K562 (cell line): ENCODE measurements at regions not wholly inside any gene's neighbourhood (a gene's known extent, or its start where the extent isn't known, plus 50 kb on each side); places are given as distances from the start of the nearest gene placed in this dataset.

ENCODE experiments used
- ATAC-seq: fragments of 200-7000 bp; cut with Tn5 transposase; 3 replicates; pipeline ENCODE4 v1.9.1; 2020; ENCODE audit warnings: moderate library complexity
- BruUV-seq: library from RNA; stranded (reverse); fragments of 400-500 nt; replicated peaks from 2 replicates; lab custom pipeline; 2021; lab: Mats Ljungman, UMichigan
- CTCF ChIA-PET: fragments of 300-600 bp; formaldehyde crosslinking; extraction: SDS; loops from one replicate; lab custom pipeline; 2021; ENCODE audit warnings: low intra/inter-chr PET ratio; lab: Yijun Ruan, JAX
- POLR2A ChIA-PET: fragments of 300-600, 350-650 bp; sonication (Branson Sonifier 250); formaldehyde crosslinking; extraction: SDS; loops from one replicate; lab custom pipeline; 2021; ENCODE audit warnings: antibody characterized with exemption, inconsistent platforms; lab: Yijun Ruan, JAX
- DNase-seq, 4 experiments: peaks; one replicate each; pipeline versions ENCODE4 v3.0.0 to v3.0.0-alpha.2; 2011 to 2018; ENCODE audit warnings: low spot score in 3 of 4, mixed read lengths in 3 of 4; ENCODE audit errors: extremely low read depth in 1 of 4
- FAIRE-seq: peaks from 2 replicates; lab custom pipeline; 2011; peaks lifted over from hg19 to GRCh38; lab: Jason Lieb, UNC
- H2AFZ ChIP-seq: 2 replicates; pipeline ENCODE4 v1.6.0; 2011; ENCODE audit warnings: low read depth, low read length, control low read depth, inconsistent platforms
- H3K27ac ChIP-seq: fragments of 200-600 bp; 3 replicates; pipeline ENCODE4 v1.8.0; 2011; ENCODE audit warnings: low read depth, mild to moderate bottlenecking, control low read depth, inconsistent platforms, low read length, moderate library complexity, mixed read lengths; ENCODE audit errors: extremely low read depth
- H3K27me3 ChIP-seq, 2 experiments: fragments of 300-600 bp in 1 of 2; 2 replicates in 1 of 2; 3 replicates in 1 of 2; pipeline versions ENCODE4 v1.6.0 to v1.8.0; 2011; ENCODE audit warnings: inconsistent platforms in 2 of 2, low read length in 2 of 2, mild to moderate bottlenecking in 1 of 2, mixed read lengths in 1 of 2, moderate library complexity in 1 of 2; ENCODE audit not compliant: control insufficient read depth in 2 of 2, insufficient read depth in 2 of 2
- H3K36me3 ChIP-seq: fragments of 300-600 bp; 3 replicates; pipeline ENCODE4 v1.8.0; 2011; ENCODE audit warnings: mild to moderate bottlenecking, low read length, inconsistent platforms; ENCODE audit not compliant: control insufficient read depth, insufficient read depth
- H3K4me1 ChIP-seq, 2 experiments: fragments of 200-600 bp in 1 of 2; replicated peaks in 1 of 2; 2 replicates in 1 of 2; 3 replicates in 1 of 2; pipeline versions ENCODE4 v1.5.1 to v1.8.0; 2011; ENCODE audit warnings: inconsistent platforms in 2 of 2, low read length in 2 of 2, mild to moderate bottlenecking in 1 of 2, mixed read lengths in 1 of 2, moderate library complexity in 1 of 2; ENCODE audit not compliant: control insufficient read depth in 2 of 2, insufficient read depth in 2 of 2
- H3K4me2 ChIP-seq: 2 replicates; pipeline ENCODE4 v1.6.1; 2011; ENCODE audit warnings: low read length, control low read depth, inconsistent platforms, mixed read lengths; ENCODE audit not compliant: insufficient read depth
- H3K4me3 ChIP-seq: fragments of 200-600 bp; sonication (generic), shearing (Covaris generic); 2 replicates; pipeline ENCODE4 v1.5.1; 2016; ENCODE audit warnings: control low read depth, inconsistent platforms
- H3K79me2 ChIP-seq: fragments of 200-600 bp; 3 replicates; pipeline ENCODE4 v1.8.0; 2011; ENCODE audit warnings: low read length, inconsistent platforms; ENCODE audit not compliant: control insufficient read depth, insufficient read depth
- H3K9ac ChIP-seq, 2 experiments: 2 replicates each; pipeline versions ENCODE4 v1.6.0 to v1.6.1; 2011; ENCODE audit warnings: low read depth in 2 of 2, low read length in 2 of 2, control low read depth in 1 of 2, inconsistent platforms in 1 of 2, mild to moderate bottlenecking in 1 of 2, mixed read lengths in 1 of 2; ENCODE audit not compliant: insufficient read depth in 1 of 2
- H3K9me1 ChIP-seq: one replicate; pipeline ENCODE4 v1.6.0; 2011; ENCODE audit warnings: inconsistent platforms, mild to moderate bottlenecking, low read length, moderate library complexity; ENCODE audit not compliant: control insufficient read depth, insufficient read depth
- H3K9me3 ChIP-seq: replicated peaks from 2 replicates; pipeline ENCODE4 v1.5.1; 2011; ENCODE audit warnings: low read depth, low read length, inconsistent platforms; ENCODE audit not compliant: control insufficient read depth, insufficient read depth
- H4K20me1 ChIP-seq: replicated peaks from 2 replicates; pipeline ENCODE4 v1.6.1; 2011; ENCODE audit warnings: low read length, inconsistent platforms, mixed read lengths; ENCODE audit not compliant: control insufficient read depth, insufficient read depth
- RBM25 ChIP-seq: fragments of 200-400 bp; formaldehyde crosslinking; IDR thresholded peaks from 2 replicates; pipeline ENCODE4 v1.6.1; 2018; ENCODE audit warnings: low read length, low read depth, moderate library complexity; ENCODE audit not compliant: severe bottlenecking
- WGBS: fragments of 100-300 bp; shearing (Covaris generic); methylation state at CpG from one replicate; pipeline ENCODE4 v1.1.6; 2016; ENCODE audit warnings: low coverage, mixed read lengths; ENCODE audit not compliant: insufficient coverage; ENCODE audit errors: missing lambda C conversion rate; 5-methylcytosine and 5-hydroxymethylcytosine counted together
- in situ Hi-C: fragments of 300-500 bp; cut with MboI; formaldehyde crosslinking; loops from 4 replicates; pipeline ENCODE4 v1.15.0; 2018; ENCODE audit warnings: inconsistent platforms, mixed read lengths
- intact Hi-C: fragments of 100-400 bp; cut with micrococcal nuclease; formaldehyde crosslinking; loops from 2 replicates; pipeline ENCODE4 v1.14.2; 2022
- TF ChIP-seq, protein P1 (sequence below): fragments of 450-650 bp; IDR thresholded peaks from 2 replicates; pipeline ENCODE4 v1.6.1; 2017; ENCODE audit warnings: antibody characterized with exemption, mild to moderate bottlenecking

DNA sequence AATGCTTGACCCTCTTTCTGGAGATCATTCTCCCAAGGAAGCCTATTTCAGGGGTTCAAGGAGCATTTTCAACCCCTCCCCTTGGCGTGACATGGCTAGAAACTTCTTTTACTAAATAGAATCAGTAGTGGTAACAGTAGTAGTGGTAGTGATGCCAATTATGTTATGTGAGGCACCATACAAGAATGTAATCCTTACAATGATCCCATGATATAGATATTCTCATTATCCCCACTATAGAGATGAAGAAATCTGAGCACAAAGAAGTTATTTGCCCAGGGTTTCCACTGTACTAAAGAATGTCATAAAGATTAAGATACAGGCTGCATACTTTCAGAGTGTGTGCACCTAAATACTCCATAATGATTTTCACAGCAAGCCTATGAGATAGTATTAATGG lies 155.4 kb upstream of the CLINT1 start:
- intact Hi-C loops (loop anchor here (5.0 kb wide), 1 partner anchor 53 kb away; no protein-coding TSS in a partner anchor), in situ Hi-C loops (no loop called here)
- FAIRE-seq, result no peak

More for the DNA sequence above, 155.4 kb upstream of the CLINT1 start:
- Histone ChIP-seq H3K4me1 (no peaks in the 10 kb centered on the region), H3K9ac (no peak overlapping the region), H3K4me2 (no peak overlapping the region), H3K9me3 (no peaks in the 10 kb centered on the region), H2AFZ (no peak overlapping the region), H3K4me3 (no peak overlapping the region), H3K36me3 (no peaks in the 10 kb centered on the region), H3K79me2 (no peaks in the 10 kb centered on the region), H4K20me1 (no peaks in the 10 kb centered on the region), H3K27ac (no peak overlapping the region), H3K27me3 (no peaks in the 10 kb centered on the region), H3K9me1 (no peaks in the 10 kb centered on the region)
- no peak for ATAC-seq
- no TSS peak for BruUV-seq
- ChIA-PET CTCF (no interaction called here), POLR2A (no interaction called here)
- peak; percentile 46 for TF ChIP-seq RBM25
- TF ChIP-seq, protein P1, sequence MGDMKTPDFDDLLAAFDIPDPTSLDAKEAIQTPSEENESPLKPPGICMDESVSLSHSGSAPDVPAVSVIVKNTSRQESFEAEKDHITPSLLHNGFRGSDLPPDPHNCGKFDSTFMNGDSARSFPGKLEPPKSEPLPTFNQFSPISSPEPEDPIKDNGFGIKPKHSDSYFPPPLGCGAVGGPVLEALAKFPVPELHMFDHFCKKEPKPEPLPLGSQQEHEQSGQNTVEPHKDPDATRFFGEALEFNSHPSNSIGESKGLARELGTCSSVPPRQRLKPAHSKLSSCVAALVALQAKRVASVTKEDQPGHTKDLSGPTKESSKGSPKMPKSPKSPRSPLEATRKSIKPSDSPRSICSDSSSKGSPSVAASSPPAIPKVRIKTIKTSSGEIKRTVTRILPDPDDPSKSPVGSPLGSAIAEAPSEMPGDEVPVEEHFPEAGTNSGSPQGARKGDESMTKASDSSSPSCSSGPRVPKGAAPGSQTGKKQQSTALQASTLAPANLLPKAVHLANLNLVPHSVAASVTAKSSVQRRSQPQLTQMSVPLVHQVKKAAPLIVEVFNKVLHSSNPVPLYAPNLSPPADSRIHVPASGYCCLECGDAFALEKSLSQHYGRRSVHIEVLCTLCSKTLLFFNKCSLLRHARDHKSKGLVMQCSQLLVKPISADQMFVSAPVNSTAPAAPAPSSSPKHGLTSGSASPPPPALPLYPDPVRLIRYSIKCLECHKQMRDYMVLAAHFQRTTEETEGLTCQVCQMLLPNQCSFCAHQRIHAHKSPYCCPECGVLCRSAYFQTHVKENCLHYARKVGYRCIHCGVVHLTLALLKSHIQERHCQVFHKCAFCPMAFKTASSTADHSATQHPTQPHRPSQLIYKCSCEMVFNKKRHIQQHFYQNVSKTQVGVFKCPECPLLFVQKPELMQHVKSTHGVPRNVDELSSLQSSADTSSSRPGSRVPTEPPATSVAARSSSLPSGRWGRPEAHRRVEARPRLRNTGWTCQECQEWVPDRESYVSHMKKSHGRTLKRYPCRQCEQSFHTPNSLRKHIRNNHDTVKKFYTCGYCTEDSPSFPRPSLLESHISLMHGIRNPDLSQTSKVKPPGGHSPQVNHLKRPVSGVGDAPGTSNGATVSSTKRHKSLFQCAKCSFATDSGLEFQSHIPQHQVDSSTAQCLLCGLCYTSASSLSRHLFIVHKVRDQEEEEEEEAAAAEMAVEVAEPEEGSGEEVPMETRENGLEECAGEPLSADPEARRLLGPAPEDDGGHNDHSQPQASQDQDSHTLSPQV, result no peak
- no peak for DNase-seq
- 0% methylated on average over 1 of the region's 1 CpG for WGBS
